GM19463 (cell line): ENCODE measurements at regions not wholly inside any gene's neighbourhood (a gene's known extent, or its start where the extent isn't known, plus 50 kb on each side); places are given as distances from the start of the nearest gene placed in this dataset.

Source experiments
- ATAC-seq: cut with Tn5 transposase; IDR thresholded peaks from one replicate; pipeline ENCODE4 v1.9.1; 2021; ENCODE audit warnings: mild to moderate bottlenecking, moderate library complexity; ENCODE audit not compliant: unreplicated experiment

DNA sequence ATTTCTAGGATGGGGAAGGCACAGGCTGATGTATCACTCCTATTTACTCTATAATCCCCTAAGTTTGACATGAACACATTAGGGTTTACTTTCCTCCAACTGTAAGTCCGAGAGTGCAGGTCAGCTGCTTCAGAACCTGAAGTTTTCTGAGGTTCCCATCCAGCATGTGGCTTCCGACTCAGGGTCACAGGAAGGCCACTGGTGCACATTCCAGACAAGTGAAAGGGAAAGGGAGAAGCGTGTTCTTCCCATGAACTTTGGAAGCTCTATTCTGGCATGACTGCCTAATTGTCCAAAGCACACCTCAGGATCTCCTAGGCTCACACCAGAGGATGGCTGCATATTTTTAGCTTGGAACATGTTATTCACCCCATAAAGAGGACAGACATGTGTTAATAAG lies 602.6 kb downstream of the SEMA5A start:
- no peak for ATAC-seq

DNA sequence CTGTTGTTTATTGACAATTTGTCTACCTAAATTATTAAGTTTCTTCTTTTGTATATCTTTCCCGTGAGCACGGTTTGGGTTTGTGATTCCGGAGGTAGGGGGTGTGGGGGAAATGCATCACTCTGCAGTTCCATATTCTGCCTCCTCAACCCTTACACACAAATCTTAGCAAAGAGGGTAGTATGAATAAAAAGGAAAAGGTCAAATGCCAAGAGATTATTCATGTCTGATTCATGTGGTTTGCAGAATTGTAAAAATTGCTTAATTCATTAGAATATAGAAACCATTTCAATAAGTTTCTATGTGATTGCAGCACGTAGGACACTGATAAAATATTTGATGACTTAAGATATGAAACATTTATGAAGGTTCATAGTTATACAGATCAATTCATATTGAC lies 601.9 kb downstream of the SEMA5A start:
- no peak for ATAC-seq

DNA sequence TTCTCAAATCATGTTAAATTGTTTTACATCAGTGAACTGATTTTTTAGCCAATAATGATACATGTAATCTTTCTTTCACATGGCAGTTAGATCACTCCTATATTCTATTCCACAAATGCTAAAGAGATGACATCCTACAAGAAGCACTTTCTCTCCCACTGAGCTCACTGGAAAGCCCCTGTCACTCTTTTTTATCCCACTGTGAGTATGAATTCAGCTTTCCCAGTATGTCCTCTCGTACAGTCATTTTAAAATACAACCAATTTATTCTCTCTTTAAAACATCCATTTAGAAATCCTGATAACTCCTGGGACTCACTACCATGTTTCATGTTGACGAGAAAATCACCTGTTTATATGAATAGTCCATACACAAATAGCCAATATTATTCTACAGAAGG lies 599.9 kb downstream of the SEMA5A start:
- no peak for ATAC-seq

DNA sequence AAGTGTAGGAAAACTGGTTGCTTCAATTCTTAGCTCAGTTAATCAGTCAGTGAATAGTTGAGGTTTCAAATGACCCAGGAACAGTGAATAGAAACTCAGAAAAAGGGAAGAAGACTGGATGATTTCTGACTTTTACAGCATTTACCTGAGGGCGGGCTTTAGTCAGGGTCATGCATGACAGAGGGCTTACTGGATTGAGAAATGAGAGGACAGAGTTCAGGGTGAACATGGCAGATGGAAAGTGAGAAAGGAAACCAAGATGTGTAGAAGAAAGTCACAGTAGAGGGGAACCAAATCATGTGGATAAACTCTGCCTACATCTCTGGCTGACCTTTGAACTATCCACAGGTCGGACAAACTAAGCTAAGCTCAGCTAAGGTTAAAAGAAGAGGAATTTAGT lies 596.0 kb downstream of the SEMA5A start:
- peak; percentile 93 for ATAC-seq

DNA sequence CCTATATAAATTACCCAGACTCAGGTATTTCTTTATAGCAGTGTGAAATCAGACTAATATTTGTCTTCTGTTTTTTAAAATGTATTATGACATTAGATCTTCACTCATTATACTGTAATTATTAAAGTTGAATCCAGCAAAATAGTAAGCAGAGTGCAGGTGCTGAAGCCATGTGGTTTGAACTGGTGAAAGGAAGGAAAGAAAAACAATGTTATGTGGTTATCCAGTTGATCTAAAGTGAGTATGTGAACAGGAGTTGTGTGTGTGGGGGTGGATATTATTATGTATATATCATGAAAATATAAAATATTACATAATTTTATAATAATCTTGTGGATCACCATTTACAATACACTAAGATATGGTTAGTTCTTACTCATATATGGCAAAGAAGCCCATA lies 593.7 kb downstream of the SEMA5A start:
- ATAC-seq, result no peak

DNA sequence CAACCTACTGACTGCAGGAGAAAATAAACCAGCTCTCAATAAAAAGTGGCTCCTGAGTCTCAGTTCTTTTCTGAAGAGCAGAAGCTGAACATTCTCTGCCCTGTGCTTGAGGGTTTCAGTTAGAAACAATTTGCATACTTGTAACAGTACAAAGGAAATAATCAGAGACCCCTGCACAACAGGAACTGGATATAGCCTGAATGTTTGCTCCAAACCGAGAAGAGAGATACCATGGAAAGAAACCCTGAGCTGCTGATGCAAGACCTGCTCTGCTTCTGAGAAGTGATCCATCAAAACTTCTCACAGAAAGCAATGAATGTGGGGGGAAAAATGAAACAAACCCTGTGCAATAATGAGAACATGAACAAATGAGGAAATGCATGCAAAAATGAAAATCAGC lies 592.9 kb downstream of the SEMA5A start:
- peak; percentile 26 for ATAC-seq

DNA sequence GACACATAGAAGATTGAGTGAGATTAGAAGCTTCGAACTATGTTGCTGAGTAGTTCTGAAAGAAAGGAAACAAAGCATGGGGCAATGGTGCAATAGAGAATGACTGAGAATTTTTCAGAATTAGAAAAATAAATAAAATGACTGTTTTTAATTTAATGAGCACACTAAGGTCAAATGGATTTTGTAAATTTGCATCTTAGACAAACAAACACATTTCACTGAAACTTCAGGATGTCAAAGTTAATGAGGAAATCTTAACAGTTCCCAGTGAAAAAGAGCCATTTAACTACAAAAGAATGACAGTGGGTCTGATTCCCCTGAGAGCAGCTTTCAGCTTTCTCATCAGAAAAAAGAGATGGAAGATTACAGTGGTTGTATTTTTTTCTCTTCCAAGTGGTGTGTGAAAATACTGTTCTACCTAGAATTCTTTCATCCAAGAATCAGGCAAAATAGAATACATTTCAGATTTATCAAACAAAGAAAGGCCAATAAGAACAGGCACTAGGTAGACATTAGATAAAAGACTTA lies 591.9 kb downstream of the SEMA5A start:
- no peak for ATAC-seq

DNA sequence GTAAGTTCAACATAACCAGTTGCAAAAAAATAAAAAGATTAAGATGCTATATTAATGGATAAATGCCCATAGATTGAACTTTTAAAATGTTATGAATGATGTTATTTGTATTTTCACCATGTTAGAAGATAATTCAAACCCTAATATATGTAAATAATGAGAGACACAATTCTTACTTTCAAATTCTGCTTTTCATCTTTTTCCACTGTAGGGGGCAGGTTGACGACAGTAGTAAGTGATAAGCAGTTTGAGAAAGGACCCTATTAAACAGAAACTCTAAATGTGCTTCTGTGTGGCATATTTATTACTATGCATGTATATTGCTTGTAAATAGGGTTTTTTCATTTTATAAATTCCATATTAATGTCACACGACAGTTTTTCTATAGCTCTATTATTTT lies 591.1 kb downstream of the SEMA5A start:
- ATAC-seq, result no peak

DNA sequence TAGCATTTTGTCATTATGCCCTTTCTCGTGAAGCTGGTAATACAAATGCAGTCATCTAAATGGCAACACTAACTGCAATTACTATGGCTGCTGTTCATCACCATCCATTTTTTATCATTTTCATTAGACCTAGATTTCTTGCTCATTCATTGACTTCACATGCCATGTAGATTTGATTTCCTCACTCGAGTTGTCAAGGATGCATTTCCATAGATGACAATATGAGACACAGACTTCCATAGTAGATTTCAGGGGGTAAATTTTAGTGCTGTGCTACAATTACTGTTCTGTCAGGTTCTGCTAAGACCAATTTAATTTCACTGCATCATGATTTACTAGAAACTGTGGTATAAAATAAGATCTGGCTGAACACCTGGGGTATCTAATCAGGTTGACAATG lies 589.2 kb downstream of the SEMA5A start:
- no peak for ATAC-seq

DNA sequence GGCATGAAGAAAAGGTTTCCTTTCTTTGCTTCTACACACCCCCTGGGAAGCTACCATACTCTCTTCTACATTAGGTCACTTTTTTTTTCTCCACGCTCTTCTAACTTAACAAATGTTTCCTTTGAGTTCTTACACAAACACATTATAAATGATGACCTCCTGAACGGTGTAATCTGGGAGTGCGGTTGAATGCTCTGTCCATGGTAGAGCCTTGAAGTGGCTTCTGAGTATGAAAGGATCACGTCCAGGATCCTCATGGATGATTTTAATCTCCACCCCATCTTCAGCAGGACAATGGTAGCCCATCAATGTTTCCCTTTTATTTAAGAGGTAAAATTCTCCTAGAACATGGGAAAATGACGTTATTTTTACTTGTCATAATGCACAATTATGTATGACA lies 587.3 kb downstream of the SEMA5A start:
- no peak for ATAC-seq

DNA sequence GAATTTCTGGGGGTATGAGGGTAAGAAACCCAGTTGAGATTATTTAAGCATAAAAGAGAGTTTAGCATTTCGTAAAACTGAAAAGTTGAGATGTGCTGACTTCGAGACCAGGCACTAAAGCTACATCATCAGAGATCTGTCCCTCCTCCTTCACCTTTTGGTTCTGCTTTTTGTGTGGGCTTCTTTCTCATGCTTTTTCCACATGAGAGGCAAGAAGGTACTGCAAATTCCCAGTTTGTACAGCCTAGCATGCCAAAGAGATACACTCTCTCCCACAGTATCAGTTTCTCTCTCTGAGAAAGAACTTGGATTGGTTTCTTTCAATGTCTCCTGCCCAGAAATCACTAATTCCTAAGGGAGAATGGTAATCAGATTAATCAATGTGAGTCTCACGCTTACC lies 584.7 kb downstream of the SEMA5A start:
- no peak for ATAC-seq

DNA sequence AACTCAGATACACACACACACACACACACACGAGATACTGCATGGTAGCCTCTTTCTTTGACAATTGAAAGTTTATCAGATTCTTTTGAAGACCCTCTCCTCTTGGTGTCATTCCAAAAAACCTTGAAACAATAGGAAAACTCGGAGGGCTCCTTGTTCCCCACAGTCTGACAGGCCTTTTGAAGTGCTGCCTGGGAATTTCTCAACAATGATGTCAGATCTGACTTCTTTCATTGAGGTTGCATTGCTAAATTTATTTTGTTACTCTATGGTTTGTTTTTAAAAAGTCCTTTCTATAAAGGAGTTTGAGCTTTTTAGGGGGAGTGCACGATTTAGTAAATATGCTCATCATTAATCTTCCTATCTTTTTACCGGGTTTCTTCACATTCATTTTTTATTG lies 583.9 kb downstream of the SEMA5A start:
- no peak for ATAC-seq

DNA sequence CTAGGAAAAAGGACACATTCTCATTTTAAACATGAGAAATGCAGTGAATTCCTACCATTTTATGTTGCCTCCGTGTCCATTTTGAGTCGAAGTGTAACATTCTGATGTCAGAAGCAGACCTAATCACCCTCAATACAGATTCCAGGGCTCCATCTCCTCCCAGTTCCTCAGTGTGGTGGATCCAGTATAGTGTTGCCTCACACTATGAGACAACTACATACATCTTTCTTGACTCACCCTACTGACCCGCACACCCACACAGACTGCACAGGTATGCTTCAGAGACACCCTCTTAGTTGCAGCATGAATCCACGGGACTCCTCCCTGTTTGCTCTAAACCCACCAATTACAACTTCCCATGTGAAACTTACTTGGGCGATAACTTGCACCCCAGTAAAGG lies 564.9 kb downstream of the SEMA5A start:
- no peak for ATAC-seq

DNA sequence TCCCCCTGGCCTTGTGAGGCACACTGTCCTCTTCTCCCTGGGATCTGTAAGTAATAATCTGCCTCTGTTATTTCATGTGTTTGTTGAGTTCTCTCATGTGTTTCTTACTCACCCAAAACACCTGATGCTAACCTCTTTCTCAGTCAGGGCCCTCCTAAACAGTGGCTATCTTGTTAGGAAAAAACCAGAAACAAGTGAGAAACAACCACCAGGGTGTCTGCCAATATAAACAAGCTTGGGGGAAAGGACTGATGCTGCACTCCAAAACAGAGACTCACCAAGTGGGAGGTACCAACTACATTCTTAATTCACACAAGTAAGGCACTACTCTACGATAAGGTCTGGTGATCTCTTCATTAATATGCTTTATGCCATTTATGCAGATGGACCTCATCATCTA lies 564.4 kb downstream of the SEMA5A start:
- ATAC-seq, result no peak

DNA sequence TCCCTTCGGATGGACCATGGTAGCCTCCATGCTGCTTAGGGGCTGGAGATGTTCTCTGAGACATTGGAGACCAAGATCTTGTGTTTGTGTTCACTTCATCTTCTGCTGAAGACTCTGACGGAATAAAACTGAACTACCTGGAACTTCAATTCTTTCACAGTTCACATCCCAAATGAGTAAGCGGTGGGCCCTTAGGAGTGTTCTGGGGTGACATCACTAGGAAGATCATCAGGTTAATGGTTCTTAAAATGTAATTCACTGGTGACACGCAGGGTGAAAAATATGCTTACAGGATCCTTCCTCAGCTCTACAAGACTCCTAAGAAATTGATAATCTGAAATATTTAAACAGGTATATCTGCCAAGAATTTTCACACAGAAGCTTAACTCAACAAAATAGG lies 561.5 kb downstream of the SEMA5A start:
- no peak for ATAC-seq
